ENCODE measurements at regions not wholly inside any gene's neighbourhood (a gene's known extent, or its start where the extent isn't known, plus 50 kb on each side); places are given as distances from the start of the nearest gene placed in this dataset.

DNA sequence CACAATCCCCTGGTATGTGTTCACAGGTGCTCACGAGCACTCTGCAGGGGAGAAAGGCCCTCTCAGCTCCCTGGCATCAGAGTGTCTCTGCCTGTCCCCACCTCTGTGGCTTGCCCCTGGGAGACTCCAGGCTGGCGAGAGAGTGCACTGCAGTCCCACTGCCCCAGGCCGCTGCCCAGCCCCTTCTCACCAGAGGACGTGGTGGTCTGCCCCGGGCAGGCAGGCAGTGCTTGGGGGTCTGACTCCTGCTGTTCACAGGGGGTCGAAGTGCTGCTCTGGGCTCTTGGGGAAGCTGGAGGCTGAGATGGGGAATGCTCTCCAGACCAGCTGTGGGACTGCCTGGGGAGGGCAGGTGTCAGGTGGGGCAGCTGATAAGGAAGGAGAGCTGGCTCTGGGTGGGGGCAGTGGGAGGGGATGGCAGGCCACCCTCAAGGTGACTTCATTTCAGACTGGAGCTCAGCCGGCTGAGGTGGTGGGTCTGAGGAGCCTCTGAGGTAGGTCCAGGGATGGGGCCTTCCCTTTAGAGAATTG lies 151.0 kb upstream of the B3GAT1 start:
- no peak for DNase-seq

DNA sequence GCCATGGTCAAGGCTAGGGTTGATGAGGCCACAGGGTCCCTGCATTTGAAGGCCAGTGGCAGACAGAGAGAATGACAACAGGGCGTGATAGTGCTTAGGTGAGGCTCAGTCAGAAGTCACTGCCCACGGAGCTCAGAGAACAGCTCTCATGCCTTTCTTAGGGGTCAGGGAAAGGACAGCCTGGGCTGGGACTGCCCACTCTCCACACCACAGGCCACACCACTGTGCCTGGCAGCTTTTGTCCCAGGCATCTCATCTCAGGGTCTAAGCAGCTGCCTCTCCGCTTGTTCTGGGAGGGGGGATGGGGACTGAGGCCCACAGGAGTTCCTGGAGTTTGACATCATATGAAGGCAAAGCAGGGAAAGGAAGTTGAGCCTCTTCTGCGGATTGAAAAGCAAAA lies 150.2 kb upstream of the B3GAT1 start:
- no peak for DNase-seq

DNA sequence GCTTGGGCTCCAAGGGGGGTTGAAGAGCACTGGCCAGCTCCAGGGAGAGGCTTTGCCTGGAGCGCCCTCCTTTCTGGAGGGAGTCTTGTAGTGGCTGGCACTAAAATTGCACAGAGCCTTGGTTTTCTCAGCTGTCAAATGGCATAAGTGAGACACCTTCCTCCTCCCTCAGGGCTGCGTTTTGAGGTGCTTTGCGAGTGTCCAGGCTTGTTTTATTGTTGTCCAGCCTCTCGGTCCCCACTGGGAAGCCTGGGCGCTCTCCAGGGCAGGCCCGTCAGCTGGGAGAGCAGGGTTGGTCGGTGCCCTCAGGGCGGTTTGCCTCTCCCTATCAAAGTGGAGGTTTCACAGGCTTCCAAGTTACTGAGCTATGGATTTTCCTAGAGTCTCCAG lies 149.3 kb upstream of the B3GAT1 start:
- DNase-seq, result no peak

DNA sequence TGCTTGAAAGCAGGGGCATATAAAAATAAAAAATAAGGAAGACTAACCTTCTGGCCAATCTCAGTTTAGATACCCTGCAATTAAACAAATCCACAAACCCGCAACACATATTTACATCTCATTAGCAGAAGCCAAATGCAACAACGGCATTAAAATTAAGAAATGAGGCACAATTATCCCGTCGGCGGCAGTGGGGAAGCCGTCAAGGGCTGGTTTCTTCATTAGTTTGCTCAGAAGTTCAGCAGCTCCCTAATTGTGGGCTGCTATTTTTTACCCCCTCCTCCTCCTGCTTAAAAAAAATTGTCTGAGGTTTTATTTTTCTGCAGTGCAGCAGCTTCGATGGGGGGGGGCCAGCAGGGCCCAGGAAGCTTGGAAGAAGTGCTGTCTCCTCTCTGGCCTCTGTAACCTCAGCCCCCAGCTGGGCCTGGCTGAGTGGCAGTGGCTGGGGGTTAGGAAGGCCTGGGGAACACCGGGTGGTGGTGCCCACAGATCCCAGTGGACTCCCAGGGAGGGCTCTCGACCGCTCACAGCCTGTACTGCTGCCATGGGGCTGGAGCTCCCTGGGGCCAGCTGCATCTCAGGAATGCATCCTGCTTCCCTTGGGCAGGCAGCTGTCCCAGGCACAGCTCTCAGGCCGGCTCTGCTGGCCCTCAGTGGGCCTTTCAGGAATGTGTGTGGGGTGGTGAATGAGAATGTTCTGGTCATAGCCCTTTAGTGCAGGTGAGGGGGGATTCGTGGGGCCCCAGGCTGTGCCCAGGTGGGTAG lies 148.7 kb upstream of the B3GAT1 start:
- DNase-seq, result no peak

DNA sequence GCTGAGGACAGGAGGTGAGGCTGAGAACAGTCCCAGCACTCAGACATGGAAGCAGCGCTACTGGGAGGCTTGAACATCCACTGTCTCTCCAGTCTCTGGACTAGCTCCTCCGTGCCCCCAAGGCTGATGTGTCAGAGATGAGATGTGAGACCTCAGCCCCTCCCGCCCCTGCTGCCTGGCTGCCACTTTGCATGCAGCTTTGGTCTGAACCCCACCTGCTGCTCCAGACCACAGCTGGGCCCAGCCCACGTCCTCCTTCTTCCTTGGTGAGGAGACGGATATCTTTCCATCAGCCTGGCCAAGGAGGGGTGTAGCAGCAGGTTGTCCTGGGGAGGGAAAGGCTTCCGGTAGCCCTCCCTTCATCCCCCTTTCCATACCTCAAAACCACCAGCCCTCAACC lies 148.0 kb upstream of the B3GAT1 start:
- DNase-seq, result no peak

DNA sequence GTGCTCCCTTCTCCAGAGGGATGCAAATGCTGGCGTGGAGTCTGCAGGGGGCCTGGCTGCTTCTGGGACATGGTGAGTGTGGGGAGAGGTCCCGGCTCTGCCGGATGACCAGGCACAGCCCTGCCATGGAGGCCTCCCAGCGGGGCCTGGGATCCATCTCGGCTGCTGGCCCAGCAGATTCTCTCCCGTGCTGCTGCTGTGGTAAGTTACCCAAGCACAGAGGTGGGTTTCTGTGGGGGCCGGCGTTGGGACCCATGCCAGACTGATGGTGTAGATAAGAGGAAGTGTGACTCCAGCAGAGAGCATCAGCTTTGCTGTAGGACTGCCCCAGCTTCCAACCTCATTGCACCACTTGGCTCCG lies 147.5 kb upstream of the B3GAT1 start:
- DNase-seq, result no peak

DNA sequence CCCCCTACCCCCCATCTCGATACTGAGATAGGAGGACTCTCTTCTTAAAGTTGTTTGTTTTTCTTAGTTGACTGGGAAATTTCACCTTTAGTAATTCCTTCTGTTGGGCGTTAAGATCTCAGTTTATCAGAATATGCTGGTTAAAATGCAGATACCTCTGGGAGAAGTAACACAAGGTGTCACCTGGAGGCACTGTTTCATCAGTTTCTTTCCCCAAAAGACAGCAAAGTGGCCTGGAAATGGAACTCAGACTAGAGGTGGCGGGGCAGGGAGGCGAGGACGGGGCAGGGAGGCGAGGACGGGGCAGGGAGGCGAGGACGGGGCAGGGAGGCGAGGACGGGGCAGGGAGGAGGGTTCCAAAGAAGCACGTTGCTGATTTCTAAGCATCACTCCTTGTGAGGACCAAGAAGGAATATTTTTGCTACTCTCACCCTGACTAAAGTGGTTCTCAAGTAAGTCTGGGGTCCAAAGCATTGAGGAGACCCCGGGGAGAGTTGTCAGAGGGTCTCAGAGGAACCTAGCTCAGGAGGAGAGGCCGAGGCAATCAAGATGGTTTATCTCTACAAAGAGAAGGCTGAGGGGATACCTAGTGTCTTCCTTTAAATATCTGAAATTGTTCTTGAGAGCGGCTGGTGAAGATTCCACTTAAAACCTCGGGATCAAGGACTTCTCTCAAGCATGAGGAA lies 147.0 kb upstream of the B3GAT1 start:
- DNase-seq, result no peak

DNA sequence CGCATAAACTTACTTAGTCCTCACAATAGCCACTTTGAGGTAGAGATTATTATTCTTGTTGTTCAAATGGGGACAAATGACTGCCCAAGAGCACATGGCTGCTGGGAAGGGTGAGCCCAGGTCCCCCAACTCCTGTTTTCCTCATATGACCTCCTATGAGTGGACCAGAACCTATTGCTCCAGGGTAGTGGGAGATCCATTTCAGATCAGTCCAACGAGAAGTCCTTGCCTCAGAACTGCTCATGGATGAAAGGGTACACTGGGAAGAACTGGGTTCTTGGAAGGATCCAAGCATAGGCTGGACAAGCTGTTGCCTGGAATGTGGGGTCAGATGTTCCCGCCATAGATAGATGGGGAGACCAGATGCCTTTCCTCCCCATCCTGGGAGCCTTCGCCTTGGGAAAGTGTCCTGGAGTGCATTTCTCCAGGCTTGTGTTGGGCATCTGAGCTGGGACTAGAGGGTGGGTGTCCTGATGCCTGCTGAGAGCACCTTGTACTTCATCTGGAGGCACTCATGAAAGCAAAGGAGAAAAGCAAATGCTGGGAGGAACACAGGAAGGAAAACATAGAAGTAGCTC lies 146.3 kb upstream of the B3GAT1 start:
- no peak for DNase-seq

DNA sequence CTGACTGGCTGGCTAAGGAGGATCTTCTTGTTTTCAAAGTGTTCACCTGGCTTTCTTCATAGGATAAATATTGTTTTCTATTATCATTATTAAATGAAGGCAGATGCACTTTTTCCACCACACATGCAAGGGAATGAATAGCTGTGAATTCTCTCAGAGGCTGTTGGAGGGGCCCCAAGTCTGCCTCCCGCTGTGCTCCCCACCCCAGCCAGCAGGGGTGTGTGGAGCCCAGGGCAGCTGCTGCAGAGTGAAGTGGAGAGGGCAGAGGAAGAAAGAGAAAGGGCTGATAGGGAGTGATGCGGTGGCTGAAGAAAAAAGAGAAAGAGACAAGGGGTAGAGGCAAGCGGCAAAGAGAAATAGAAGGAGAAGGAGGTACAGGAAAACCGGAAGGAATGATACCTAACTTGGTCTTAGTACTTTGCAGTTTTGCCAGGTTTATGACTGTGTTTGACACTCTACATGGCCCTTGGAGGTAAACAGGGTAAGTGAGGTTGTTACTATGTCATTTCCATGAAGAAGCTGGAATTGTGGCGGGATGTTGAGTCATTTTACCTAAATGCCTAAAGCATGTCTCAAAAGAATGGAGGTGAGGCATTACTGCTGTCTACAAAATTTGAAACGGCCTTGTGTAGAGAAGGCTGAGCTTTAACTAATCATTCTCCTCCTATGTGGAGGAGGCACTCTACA lies 145.7 kb upstream of the B3GAT1 start:
- no peak for DNase-seq

DNA sequence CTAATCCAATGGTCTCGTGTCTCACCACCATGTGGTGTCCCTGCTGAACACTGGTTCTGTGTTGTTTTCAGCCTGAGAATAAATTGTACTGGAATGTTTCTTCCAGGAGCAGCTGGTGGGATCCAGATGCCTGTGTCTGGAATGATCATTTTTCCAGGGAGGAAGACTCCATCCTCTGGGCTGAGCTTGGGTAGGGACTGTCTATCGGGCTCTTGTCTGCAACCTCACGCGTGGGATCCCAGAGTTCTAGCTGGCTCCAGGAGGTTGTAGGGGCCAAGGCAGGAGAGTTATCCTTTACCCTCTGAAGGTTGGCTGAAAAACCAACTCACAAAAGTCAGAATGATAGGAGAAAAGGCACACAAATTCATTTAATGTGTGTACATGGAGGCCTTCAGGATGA lies 144.1 kb upstream of the B3GAT1 start:
- DNase-seq, result no peak

DNA sequence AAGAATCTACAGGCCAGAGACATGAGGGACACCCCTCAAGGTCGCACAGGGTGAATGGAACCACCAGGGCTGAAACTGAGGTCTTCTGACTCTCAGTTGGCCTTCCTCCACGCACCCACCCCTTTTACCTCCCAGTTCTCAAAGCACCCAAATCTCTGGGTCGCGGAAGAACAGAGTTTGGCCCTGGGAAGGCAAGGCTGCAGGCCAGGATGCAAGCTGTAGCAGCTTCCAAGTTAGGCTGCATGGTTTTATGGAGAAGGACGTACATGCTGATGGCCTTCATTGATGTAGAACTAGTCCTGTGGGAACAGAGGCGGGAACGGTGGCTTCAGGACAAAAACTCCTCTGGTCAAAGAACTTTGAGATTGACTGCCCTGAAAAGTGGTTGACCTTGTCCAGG lies 143.5 kb upstream of the B3GAT1 start:
- no peak for DNase-seq

DNA sequence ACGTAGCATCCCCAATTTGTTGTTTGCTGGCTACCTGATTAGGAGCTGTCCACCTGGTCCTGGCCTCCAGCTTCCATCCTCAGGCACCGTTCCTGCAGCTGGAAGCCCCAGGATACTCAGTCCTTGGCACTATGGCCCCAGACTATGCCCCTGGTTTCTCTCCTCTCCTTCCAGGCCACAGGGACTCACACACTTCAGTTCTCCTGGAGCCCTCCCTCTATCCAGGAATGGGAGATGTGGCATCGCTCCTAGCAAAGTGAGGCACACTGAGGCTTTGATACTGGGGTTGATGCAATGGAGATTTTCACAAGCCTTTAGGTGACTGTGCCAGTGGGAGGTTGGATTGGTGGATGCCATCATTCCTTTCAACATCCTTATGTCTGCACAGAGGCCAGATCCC lies 142.8 kb upstream of the B3GAT1 start:
- no peak for DNase-seq

DNA sequence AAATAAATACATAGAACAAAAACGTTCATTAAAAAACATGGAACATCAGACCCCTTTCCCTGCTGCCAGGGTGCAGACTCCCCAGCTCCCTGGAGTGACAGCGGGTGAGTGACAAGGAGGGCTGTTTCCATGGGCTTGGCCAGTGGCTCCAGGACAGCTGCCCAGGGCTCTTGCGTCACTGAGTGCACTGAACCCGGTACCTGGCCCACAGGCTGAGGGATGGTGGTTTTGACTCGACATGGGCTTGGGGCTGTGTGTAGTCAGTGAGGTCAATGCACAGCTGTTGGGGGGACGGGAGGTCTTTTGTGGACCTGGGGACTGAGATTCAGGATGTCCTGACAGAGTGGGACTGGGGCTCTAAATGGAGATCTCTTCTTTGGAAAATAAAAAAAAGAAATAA lies 142.1 kb upstream of the B3GAT1 start:
- DNase-seq, result no peak

DNA sequence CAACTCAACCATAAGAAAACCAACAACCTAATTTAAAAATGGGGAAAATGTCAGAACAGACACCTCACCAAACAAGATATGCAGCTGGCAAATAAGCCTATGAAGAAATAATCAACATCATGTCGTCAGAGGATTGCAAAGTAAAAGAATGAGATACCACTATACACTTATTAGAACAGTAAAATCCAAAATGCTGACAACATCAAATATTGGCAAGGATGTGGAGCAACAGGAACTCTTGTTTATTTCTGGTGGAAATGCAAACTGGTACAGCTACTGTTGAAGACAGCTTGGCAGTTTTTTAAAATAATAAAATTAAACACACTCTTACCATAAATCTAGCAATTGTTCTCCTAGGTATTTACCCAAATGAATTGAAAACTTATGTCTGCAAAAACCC lies 140.7 kb upstream of the B3GAT1 start:
- DNase-seq, result no peak

DNA sequence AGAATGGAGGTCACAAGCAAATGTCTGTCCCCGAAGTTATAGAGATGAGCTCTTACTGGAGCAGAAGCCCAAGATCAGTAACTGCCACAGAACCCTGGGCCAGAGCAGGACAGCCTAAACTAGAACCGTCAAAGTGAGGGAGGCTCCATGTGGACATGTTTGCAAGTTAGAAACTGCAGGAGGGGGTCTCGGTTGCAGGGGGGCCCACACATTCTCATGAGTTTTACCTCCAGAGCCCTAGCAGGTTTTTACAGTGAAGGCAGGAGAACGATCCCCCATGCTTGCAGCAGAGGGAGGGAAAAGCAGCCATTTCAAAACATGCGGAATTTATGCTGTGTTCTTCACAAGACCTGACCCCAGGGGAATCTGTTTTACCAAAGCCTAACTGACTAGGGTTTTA lies 133.5 kb upstream of the B3GAT1 start:
- DNase-seq, result no peak

DNA sequence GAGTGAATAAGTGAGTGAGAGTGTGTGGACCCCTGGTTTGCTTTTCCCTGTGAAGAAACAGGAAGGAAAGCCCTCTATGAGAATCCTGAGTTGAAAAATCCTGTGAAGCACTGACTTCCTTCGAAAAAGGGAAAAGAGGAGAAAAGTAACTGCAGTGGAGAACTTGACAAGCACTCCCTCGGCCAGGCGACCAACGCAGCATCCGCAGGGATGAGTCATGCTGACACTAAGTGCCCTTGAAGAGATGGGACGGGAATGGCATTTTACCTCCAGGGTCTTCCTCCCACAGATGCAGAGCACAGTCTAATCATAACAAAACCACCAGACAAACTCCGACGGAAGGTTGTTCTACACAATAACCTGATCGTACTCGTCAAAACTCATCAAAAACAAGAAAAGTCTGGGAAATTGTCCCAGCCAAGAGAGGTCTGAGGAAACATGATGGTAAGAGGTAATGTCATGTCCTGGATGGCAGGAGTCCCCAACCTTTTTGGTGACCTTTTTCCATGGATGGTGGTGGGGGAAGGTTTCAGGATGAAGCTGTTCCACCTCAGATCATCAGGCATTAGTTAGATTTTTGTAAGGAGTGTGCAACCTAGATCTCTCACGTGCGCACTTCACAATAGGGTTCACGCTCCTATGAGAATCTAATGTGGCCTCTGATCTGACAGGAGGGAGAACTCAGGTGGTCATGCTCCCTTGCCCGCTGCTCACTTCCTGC lies 132.2 kb upstream of the B3GAT1 start:
- no peak for DNase-seq

DNA sequence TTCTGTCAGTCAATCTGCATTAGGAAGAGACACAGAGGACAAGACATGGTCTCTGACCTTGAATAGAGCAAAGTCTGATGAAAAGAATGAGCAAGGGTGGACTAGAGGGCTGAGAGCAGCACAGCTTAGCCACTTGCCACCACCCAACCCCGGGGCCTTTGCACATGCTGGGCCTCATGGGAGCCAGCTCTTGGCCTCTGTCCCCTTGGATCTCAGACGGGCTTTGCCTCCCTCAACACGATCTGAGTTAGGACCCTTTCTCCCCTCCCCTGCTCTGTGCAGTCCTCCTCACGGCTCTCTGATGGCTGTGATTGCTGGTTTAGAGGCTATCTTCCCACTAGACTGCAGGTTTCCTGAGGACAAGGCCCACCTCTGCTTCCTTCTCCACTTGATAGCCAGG lies 131.6 kb upstream of the B3GAT1 start:
- no peak for DNase-seq

DNA sequence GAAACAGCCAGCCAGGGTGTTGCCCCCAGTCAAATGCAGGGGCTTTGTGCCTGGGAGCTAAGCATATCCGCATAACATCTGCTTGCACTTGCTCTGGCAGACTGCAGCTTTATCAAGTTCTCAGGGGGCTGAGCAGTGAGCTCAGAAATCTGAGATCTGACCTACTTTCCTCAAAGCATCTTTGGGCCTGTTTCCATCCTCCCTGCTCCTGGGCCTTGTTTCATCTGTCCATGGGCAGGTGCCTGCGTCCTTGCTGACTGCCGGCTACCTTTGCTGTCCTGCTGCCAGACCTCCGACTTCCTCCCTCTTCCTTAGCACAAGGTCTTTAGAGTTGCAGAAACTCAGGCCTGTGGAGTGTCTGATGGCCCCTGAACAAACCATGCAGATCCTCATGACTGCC lies 131.2 kb upstream of the B3GAT1 start:
- no peak for DNase-seq

DNA sequence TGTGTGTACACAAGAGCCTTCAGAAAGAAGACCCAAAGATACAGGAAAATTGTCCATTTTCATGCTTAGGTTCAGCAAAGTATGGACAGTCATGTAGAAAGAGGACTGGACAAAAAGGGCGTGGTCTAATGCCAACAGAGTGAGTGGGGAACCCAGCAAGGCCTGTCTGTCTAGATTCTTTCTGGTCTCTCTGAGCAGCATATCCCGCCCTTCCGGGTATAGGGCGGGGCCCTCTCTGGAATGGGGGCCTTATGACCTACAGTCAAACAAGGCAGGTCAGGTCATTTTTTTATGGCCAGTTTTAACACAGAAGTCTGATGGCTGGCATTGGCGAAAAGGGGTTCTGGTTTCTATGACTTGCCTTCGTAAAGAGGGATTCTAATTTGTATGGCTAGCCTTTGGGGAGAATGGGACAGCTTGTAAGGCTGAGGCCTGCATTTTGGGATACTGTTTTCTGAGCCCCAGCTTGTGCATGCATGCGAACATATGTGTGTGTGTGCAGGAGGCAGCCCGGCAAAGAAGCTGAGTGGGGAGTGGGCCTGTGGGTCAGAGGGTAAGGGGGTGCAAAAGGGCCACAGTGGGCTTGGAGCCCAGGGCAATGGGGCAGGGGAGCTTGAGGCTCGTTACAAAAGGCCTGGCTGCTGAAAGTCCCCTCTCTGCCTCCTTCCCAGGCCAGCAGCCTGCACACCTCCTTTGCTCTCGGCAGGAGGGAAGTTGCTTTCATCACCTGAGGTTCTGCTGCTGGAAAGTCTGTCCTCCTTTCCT lies 130.5 kb upstream of the B3GAT1 start:
- no peak for DNase-seq

DNA sequence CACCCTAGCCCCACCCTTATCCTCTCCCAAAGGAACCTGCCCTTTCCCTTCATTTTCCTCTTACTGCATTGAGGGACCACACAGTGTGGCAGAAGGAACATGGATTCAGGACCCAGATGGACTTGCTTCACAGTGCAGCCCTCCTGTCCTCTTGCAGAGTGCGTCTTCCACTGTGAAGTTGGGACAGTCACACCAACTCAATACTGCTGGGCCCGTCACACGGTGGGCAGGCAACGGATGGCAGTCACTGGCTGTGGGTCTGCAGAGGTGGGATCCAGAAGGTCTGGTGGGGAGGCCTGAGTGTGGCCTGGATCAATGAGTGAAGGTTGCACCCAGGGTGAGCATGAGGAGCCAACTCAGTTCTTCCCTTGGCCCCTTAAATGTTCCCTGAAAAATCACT lies 129.9 kb upstream of the B3GAT1 start:
- DNase-seq, result no peak

DNA sequence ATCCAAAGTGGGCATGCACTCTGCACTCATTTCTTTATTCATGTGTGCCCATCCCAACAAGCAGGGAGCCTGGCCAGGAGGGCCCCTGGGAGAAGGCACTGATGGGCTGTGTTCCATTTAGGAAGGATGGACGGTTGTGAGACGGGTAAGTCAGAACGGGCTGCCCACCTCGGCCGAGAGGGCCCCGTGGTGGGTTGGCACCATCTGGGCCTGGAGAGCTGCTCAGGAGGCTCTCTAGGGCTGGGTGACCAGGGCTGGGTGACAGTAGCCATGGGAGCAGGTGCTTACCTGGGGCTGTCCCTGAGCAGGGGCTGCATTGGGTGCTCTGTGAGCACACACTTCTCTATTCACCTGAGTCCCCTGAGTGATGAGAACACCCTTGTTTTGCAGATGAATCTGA lies 129.3 kb upstream of the B3GAT1 start:
- DNase-seq, result no peak

DNA sequence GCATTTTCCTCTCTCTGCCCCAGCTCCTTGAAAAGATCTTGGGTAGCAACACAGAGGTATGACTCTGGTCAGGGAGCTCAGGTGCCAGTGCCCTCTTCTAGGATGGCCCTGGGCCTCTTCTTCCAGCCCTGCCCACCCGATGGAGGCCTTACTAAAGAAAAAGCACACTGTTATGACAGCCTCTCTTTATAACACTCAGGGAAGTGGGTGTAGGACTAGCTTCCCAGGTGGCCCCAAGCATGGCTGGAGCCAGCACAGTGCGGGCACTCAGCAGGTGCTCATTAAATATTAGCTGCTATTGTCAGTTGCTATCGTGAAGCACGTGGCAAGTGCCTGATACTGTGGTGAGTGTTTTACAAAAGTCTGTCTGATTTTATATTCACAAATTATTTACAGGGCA lies 127.2 kb upstream of the B3GAT1 start:
- peak; percentile 20 for DNase-seq
